ENCODE measurements at regions not wholly inside any gene's neighbourhood (a gene's known extent, or its start where the extent isn't known, plus 50 kb on each side); places are given as distances from the start of the nearest gene placed in this dataset.
"Not testable (repeated sequence)": the region's sequence is repeated elsewhere in the genome, so short reads cannot be mapped to it uniquely, and the experiment has no call there.

GRCh38 chr6:86251106-86251505 is 608.4 kb upstream of the SYNCRIP start:
- no peak overlapping the region for H3K4me3 ChIP-seq (ENCODE audit: control insufficient read depth, low read depth, low read length)
- no peak for TF ChIP-seq CTCF (IDR thresholded peaks at IDR 0.05; ENCODE audit: control insufficient read depth, insufficient read depth, low read depth, low read length, missing control alignments)
- DNase-seq (ENCODE audit: low read depth) = no peak

GRCh38 chr6:86217906-86218305 is 575.2 kb upstream of the SYNCRIP start:
- H3K4me3 ChIP-seq (ENCODE audit: control insufficient read depth, low read depth, low read length) = no peak overlapping the region
- no peak for DNase-seq (ENCODE audit: low read depth)
- no peak for TF ChIP-seq CTCF (IDR thresholded peaks at IDR 0.05; ENCODE audit: control insufficient read depth, insufficient read depth, low read depth, low read length, missing control alignments)

- no peak for TF ChIP-seq CTCF (IDR thresholded peaks at IDR 0.05; ENCODE audit: control insufficient read depth, insufficient read depth, low read depth, low read length, missing control alignments)
- no peak for DNase-seq (ENCODE audit: low read depth)
- no peak overlapping the region for H3K4me3 ChIP-seq (ENCODE audit: control insufficient read depth, low read depth, low read length)
Observed at GRCh38 chr6:86215323-86215722, 572.6 kb upstream of the SYNCRIP start.

GRCh38 chr6:86205980-86206379 is 563.3 kb upstream of the SYNCRIP start:
- no peak overlapping the region for H3K4me3 ChIP-seq (ENCODE audit: control insufficient read depth, low read depth, low read length)
- no peak for DNase-seq (ENCODE audit: low read depth)
- no peak for TF ChIP-seq CTCF (IDR thresholded peaks at IDR 0.05; ENCODE audit: control insufficient read depth, insufficient read depth, low read depth, low read length, missing control alignments)

GRCh38 chr6:86203044-86203443 is 560.4 kb upstream of the SYNCRIP start:
- TF ChIP-seq CTCF (IDR thresholded peaks at IDR 0.05; ENCODE audit: control insufficient read depth, insufficient read depth, low read depth, low read length, missing control alignments) = no peak
- no peak overlapping the region for H3K4me3 ChIP-seq (ENCODE audit: control insufficient read depth, low read depth, low read length)
- DNase-seq (ENCODE audit: low read depth) = no peak

- no peak for DNase-seq (ENCODE audit: low read depth)
- no peak overlapping the region for H3K4me3 ChIP-seq (ENCODE audit: control insufficient read depth, low read depth, low read length)
- TF ChIP-seq CTCF (IDR thresholded peaks at IDR 0.05; ENCODE audit: control insufficient read depth, insufficient read depth, low read depth, low read length, missing control alignments) = no peak
Observed at GRCh38 chr6:86193821-86194220, 551.1 kb upstream of the SYNCRIP start.

- no peak overlapping the region for H3K4me3 ChIP-seq (ENCODE audit: control insufficient read depth, low read depth, low read length)
- TF ChIP-seq CTCF (IDR thresholded peaks at IDR 0.05; ENCODE audit: control insufficient read depth, insufficient read depth, low read depth, low read length, missing control alignments) = no peak
- DNase-seq (ENCODE audit: low read depth) = no peak
Observed at GRCh38 chr6:86192123-86192522, 549.4 kb upstream of the SYNCRIP start.

GRCh38 chr6:86175149-86175548 is 532.5 kb upstream of the SYNCRIP start:
- not testable (repeated sequence) for H3K4me3 ChIP-seq (ENCODE audit: control insufficient read depth, low read depth, low read length); DNase-seq (ENCODE audit: low read depth)

All from AG09309 (cell line).